ENCODE measurements at regions not wholly inside any gene's neighbourhood (a gene's known extent, or its start where the extent isn't known, plus 50 kb on each side); places are given as distances from the start of the nearest gene placed in this dataset.

- TF ChIP-seq CTCF (IDR thresholded peaks at IDR 0.05) (no peak), POLR2A (IDR thresholded peaks at IDR 0.05) (no peak)
- H3K4me1 ChIP-seq, result no peaks in the 10 kb centered on the region
- intact Hi-C loops (cut with DNase I), result no loop called here
- no peak overlapping the region for H3K27ac ChIP-seq
- DNase-seq, result no peak
- no peaks in the 10 kb centered on the region for H3K36me3 ChIP-seq
- 78 to 88% methylated on average over 3 of the region's 3 CpGs for WGBS, 2 donors
- no peak overlapping the region for H3K4me3 ChIP-seq (replicated peaks in 1 of 3)
- H3K9me3 ChIP-seq, result no peaks in the 10 kb centered on the region
- H3K27me3 ChIP-seq, result no peaks in the 10 kb centered on the region
Observed at GRCh38 chr5:130715541-130715940, 449.5 kb downstream of the HINT1 start.

GRCh38 chr5:130714200-130714599 lies 450.9 kb downstream of the HINT1 start:
- TF ChIP-seq CTCF (IDR thresholded peaks at IDR 0.05) (no peak), POLR2A (IDR thresholded peaks at IDR 0.05) (no peak)

GRCh38 chr5:130712324-130712723 lies 452.7 kb downstream of the HINT1 start:
- Histone ChIP-seq H3K27ac (no peak overlapping the region), H3K36me3 (no peaks in the 10 kb centered on the region), H3K9me3 (no peaks in the 10 kb centered on the region), H3K27me3 (no peaks in the 10 kb centered on the region), H3K4me3 (replicated peaks in 1 of 3) (no peak overlapping the region), H3K4me1 (no peaks in the 10 kb centered on the region)
- intact Hi-C loops (cut with DNase I), result no loop called here
- no peak for DNase-seq
- WGBS, 2 donors, result 88 to 97% methylated on average over 1 of the region's 1 CpG
- TF ChIP-seq POLR2A (IDR thresholded peaks at IDR 0.05), result no peak
- no peak for TF ChIP-seq CTCF (IDR thresholded peaks at IDR 0.05)

More at GRCh38 chr5:130714200-130714599, 450.9 kb downstream of the HINT1 start:
- no peak overlapping the region for H3K27ac ChIP-seq
- DNase-seq, result no peak
- no peak overlapping the region for H3K4me3 ChIP-seq (replicated peaks in 1 of 3)
- H3K36me3 ChIP-seq, result no peaks in the 10 kb centered on the region
- H3K4me1 ChIP-seq, result no peaks in the 10 kb centered on the region
- intact Hi-C loops (cut with DNase I), result no loop called here
- no peaks in the 10 kb centered on the region for H3K9me3 ChIP-seq
- H3K27me3 ChIP-seq, result no peaks in the 10 kb centered on the region
- WGBS, 2 donors, result 85 to 88% methylated on average over 1 of the region's 1 CpG

- Histone ChIP-seq H3K4me1 (no peaks in the 10 kb centered on the region), H3K4me3 (replicated peaks in 1 of 3) (no peak overlapping the region), H3K27ac (no peak overlapping the region), H3K9me3 (no peaks in the 10 kb centered on the region), H3K36me3 (no peaks in the 10 kb centered on the region), H3K27me3 (no peaks in the 10 kb centered on the region)
- TF ChIP-seq POLR2A (IDR thresholded peaks at IDR 0.05) (no peak), CTCF (IDR thresholded peaks at IDR 0.05) (no peak)
- no peak for DNase-seq
- intact Hi-C loops (cut with DNase I), result no loop called here
- 57 to 61% methylated on average over 4 of the region's 4 CpGs for WGBS, 2 donors
Observed at GRCh38 chr5:130710596-130710995, 454.5 kb downstream of the HINT1 start.

GRCh38 chr5:130708754-130709153 lies 456.3 kb downstream of the HINT1 start:
- no peaks in the 10 kb centered on the region for H3K27me3 ChIP-seq
- H3K27ac ChIP-seq, result no peak overlapping the region
- intact Hi-C loops (cut with DNase I), result no loop called here
- DNase-seq, result no peak
- no peaks in the 10 kb centered on the region for H3K36me3 ChIP-seq
- no peak for TF ChIP-seq CTCF (IDR thresholded peaks at IDR 0.05)
- no peak for TF ChIP-seq POLR2A (IDR thresholded peaks at IDR 0.05)
- WGBS, 2 donors, result 65 to 70% methylated on average over 3 of the region's 3 CpGs
- no peaks in the 10 kb centered on the region for H3K9me3 ChIP-seq
- no peaks in the 10 kb centered on the region for H3K4me1 ChIP-seq
- no peak overlapping the region for H3K4me3 ChIP-seq (replicated peaks in 1 of 3)

Data from thyroid gland (tissue), 4 donors.